ENCODE measurements at regions not wholly inside any gene's neighbourhood (a gene's known extent, or its start where the extent isn't known, plus 50 kb on each side); places are given as distances from the start of the nearest gene placed in this dataset.

DNA sequence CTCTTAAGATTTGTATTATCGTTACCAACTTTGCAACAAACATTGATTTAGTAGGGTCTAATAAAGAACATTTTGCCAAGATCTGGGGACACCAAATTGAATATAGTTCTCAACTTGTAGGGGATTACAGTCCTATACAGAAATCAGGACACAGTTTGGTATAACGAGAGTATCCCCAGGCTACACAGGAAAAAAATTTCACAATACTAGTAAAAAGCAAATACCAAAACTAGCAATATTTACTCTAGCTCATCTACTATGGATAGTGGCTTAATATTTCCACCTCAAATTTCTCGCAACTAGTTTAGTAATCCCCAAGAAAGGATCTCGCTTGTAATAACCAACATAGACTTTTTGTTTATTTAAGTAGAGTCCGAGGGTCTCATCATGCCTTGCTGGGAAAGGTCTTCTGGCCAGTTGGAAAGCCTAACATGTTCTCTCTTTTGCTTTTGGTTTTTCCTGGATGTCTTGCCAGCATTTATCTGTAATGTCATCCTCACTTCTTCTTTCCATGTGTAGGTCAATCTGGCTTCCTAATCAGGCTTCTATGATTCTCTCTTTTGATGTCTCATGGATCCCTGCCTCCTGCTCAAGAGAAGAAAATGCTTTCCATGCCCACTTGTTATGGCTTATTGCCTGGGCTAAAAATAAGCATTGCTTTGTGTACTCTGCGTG is 104.7 kb upstream of the KCNK2 start:
- Histone ChIP-seq H2BK120ac (replicated peaks; ENCODE audit: low read depth, low read length) (no peak overlapping the region), H3K9ac (replicated peaks in 1 of 4; ENCODE audit: extremely low read depth in 1 of 4, low read depth in 3 of 4, low read length in 3 of 4) (no peak overlapping the region), H2AFZ (ENCODE audit: low read length) (no peak overlapping the region), H3K18ac (ENCODE audit: extremely low read depth, low read length) (no peak overlapping the region), H3K36me3 (ENCODE audit: control insufficient read depth in 2 of 4, insufficient read depth in 4 of 4, low read length in 3 of 4) (no peaks in the 10 kb centered on the region), H3K27ac (ENCODE audit: low read depth, low read length) (no peak overlapping the region), H3K56ac (replicated peaks; ENCODE audit: insufficient read length, low read depth, low read length) (no peak overlapping the region), H3K79me2 (ENCODE audit: control insufficient read depth in 1 of 2, insufficient read depth in 2 of 2, low read length in 2 of 2) (no peaks in the 10 kb centered on the region), H3K4ac (replicated peaks; ENCODE audit: insufficient read length, low read depth, low read length) (no peak overlapping the region), H4K20me1 (replicated peaks in 1 of 2; ENCODE audit: control insufficient read depth in 1 of 2, insufficient read depth in 2 of 2, low read length in 2 of 2) (no peaks in the 10 kb centered on the region), H2AK5ac (ENCODE audit: low read depth, low read length) (no peak overlapping the region), H3K79me1 (ENCODE audit: low read depth, low read length) (no peaks in the 10 kb centered on the region), H4K91ac (replicated peaks; ENCODE audit: insufficient read length, low read length) (no peak overlapping the region), H3K27me3 (replicated peaks in 1 of 4; ENCODE audit: control insufficient read depth in 3 of 4, extremely low read depth in 1 of 4, insufficient read depth in 3 of 4, low read length in 3 of 4) (no peaks in the 10 kb centered on the region), H3K4me2 (ENCODE audit: insufficient read depth in 1 of 2, low read depth in 2 of 2, low read length in 2 of 2) (no peak overlapping the region), H3K4me1 (replicated peaks in 1 of 4; ENCODE audit: control insufficient read depth in 3 of 4, insufficient read depth in 4 of 4, low read length in 3 of 4) (peaks cover 2 to 9% (median 5%) of the 10 kb centered on the region in 4 experiments; a peak in 4 of 7 replicates), H4K8ac (ENCODE audit: extremely low read depth, insufficient read depth, low read length) (no peak overlapping the region), H3K14ac (ENCODE audit: insufficient read length) (no peak overlapping the region), H3K4me3 (ENCODE audit: extremely low read depth in 1 of 4, insufficient read depth in 2 of 4, low read depth in 3 of 4, low read length in 4 of 4) (no peak overlapping the region), H3K9me3 (ENCODE audit: insufficient read depth in 2 of 2, low read depth in 1 of 2, low read length in 1 of 2) (no peaks in the 10 kb centered on the region), H3K23ac (ENCODE audit: insufficient read length) (no peak overlapping the region), H2BK20ac (ENCODE audit: low read length) (no peak overlapping the region), H3K23me2 (ENCODE audit: low read depth, low read length) (no peaks in the 10 kb centered on the region), H2BK12ac (ENCODE audit: low read depth, low read length) (no peak overlapping the region), H4K5ac (ENCODE audit: insufficient read length, low read depth, low read length) (no peak overlapping the region), H2BK5ac (ENCODE audit: low read depth, low read length) (no peak overlapping the region), H2BK15ac (ENCODE audit: low read length) (no peak overlapping the region)
- WGBS, 2 experiments (ENCODE audit: extremely low coverage in 1 of 2, insufficient coverage in 1 of 2, insufficient read length in 1 of 2, insufficient replicate concordance in 2 of 2, low coverage in 1 of 2, low lambda C conversion rate in 2 of 2, missing lambda C conversion rate in 1 of 2): 79% methylated on average over 6 of the region's 6 CpGs; no CpG with 5 or more reads in 1 of the 2 experiments
- POLR2A ChIA-PET (ENCODE audit: partially characterized antibody): no interaction called here
- TF ChIP-seq KDM1A (IDR thresholded peaks at IDR 0.05; ENCODE audit: borderline replicate concordance, low read length) (no peak), RNF2 (IDR thresholded peaks at IDR 0.05; ENCODE audit: borderline replicate concordance, low read depth, low read length, missing control alignments, poor library complexity, severe bottlenecking) (no peak), HDAC6 (IDR thresholded peaks at IDR 0.05; ENCODE audit: low read depth, low read length) (no peak), GABPA (IDR thresholded peaks at IDR 0.05; ENCODE audit: borderline replicate concordance, insufficient read depth, low read length) (no peak), KDM4A (IDR thresholded peaks at IDR 0.05; ENCODE audit: low read depth, low read length, severe bottlenecking) (no peak), POLR2AphosphoS5 (IDR thresholded peaks at IDR 0.05; ENCODE audit: low read depth, low read length) (no peak), ZNF274 (IDR thresholded peaks at IDR 0.05; ENCODE audit: borderline replicate concordance, extremely low read depth, low read length) (no peak), RAD21 (IDR thresholded peaks at IDR 0.05 in 1 of 2, conservative IDR thresholded peaks at IDR 0.05 in 1 of 2; ENCODE audit: low read depth in 2 of 2, low read length in 2 of 2) (no peak), SAP30 (IDR thresholded peaks at IDR 0.05; ENCODE audit: insufficient read depth, insufficient replicate concordance, low read length) (no peak)
- DNase-seq (ENCODE audit: low read depth in 1 of 2, low spot score in 2 of 2) (no peak), FAIRE-seq (no peak)
- CTCF ChIA-PET (ENCODE audit: partially characterized antibody): no interaction called here
